ENCODE measurements at regions not wholly inside any gene's neighbourhood (a gene's known extent, or its start where the extent isn't known, plus 50 kb on each side); places are given as distances from the start of the nearest gene placed in this dataset.
A peak's percentile ranks its signal among the peaks of the same experiment; 100 is the strongest.

GRCh38 chr13:76292726-76293125 is 593.5 kb downstream of the KCTD12 start:
- Histone ChIP-seq H3K9ac (ENCODE audit: insufficient read depth in 1 of 2, low read length in 2 of 2) (no peak overlapping the region), H3K36me3 (ENCODE audit: control insufficient read depth in 4 of 4, insufficient read depth in 4 of 4, low read length in 4 of 4) (no peaks in the 10 kb centered on the region), H3K27ac (ENCODE audit: low read depth in 1 of 2, low read length in 1 of 2) (no peak overlapping the region), H3K9me3 (ENCODE audit: control insufficient read depth in 4 of 4, insufficient read depth in 3 of 4, low read length in 3 of 4) (no peaks in the 10 kb centered on the region), H3K4me1 (ENCODE audit: control insufficient read depth in 5 of 5, insufficient read depth in 5 of 5, low read length in 5 of 5) (peaks cover 0 to 3% (median 0%) of the 10 kb centered on the region in 5 donors), H3K27me3 (ENCODE audit: control insufficient read depth in 3 of 3, insufficient read depth in 3 of 3, low read length in 2 of 3) (no peaks in the 10 kb centered on the region), H3K4me3 (no peak overlapping the region)
- TF ChIP-seq CTCF (IDR thresholded peaks at IDR 0.05; ENCODE audit: control extremely low read depth, extremely low read depth): no peak
- WGBS, 2 donors: 83 to 87% methylated on average over 3 of the region's 3 CpGs
- ATAC-seq (ENCODE audit: insufficient read depth, low FRiP score): no peak
- peak in 1 of 3 donors; percentile 13 for DNase-seq

GRCh38 chr13:76292031-76292430 is 594.2 kb downstream of the KCTD12 start:
- Histone ChIP-seq H3K9me3 (ENCODE audit: control insufficient read depth in 4 of 4, insufficient read depth in 3 of 4, low read length in 3 of 4) (no peaks in the 10 kb centered on the region), H3K4me3 (no peak overlapping the region), H3K27ac (ENCODE audit: low read depth in 1 of 2, low read length in 1 of 2) (no peak overlapping the region), H3K36me3 (ENCODE audit: control insufficient read depth in 4 of 4, insufficient read depth in 4 of 4, low read length in 4 of 4) (no peaks in the 10 kb centered on the region), H3K27me3 (ENCODE audit: control insufficient read depth in 3 of 3, insufficient read depth in 3 of 3, low read length in 2 of 3) (no peaks in the 10 kb centered on the region), H3K4me1 (ENCODE audit: control insufficient read depth in 5 of 5, insufficient read depth in 5 of 5, low read length in 5 of 5) (peaks cover 0 to 3% (median 0%) of the 10 kb centered on the region in 5 donors), H3K9ac (ENCODE audit: insufficient read depth in 1 of 2, low read length in 2 of 2) (no peak overlapping the region)
- WGBS, 2 donors: 91 to 93% methylated on average over 3 of the region's 3 CpGs
- TF ChIP-seq CTCF (IDR thresholded peaks at IDR 0.05; ENCODE audit: control extremely low read depth, extremely low read depth): no peak
- ATAC-seq (ENCODE audit: insufficient read depth, low FRiP score): no peak
- DNase-seq: no peak

GRCh38 chr13:76289558-76289957 is 596.6 kb downstream of the KCTD12 start:
- TF ChIP-seq CTCF (IDR thresholded peaks at IDR 0.05; ENCODE audit: control extremely low read depth, extremely low read depth): no peak
- H3K27me3 ChIP-seq (ENCODE audit: control insufficient read depth in 3 of 3, insufficient read depth in 3 of 3, low read length in 2 of 3): no peaks in the 10 kb centered on the region
- H3K36me3 ChIP-seq (ENCODE audit: control insufficient read depth in 4 of 4, insufficient read depth in 4 of 4, low read length in 4 of 4): no peaks in the 10 kb centered on the region
- peaks cover 0 to 2% (median 0%) of the 10 kb centered on the region in 4 donors for H3K9me3 ChIP-seq (ENCODE audit: control insufficient read depth in 4 of 4, insufficient read depth in 3 of 4, low read length in 3 of 4)
- no peak for ATAC-seq (ENCODE audit: insufficient read depth, low FRiP score)
- H3K27ac ChIP-seq (ENCODE audit: low read depth in 1 of 2, low read length in 1 of 2): no peak overlapping the region
- no peak overlapping the region for H3K4me3 ChIP-seq
- peaks cover 0 to 3% (median 0%) of the 10 kb centered on the region in 5 donors for H3K4me1 ChIP-seq (ENCODE audit: control insufficient read depth in 5 of 5, insufficient read depth in 5 of 5, low read length in 5 of 5)
- H3K9ac ChIP-seq (ENCODE audit: insufficient read depth in 1 of 2, low read length in 2 of 2): no peak overlapping the region
- peak in 2 of 3 donors; percentile 46 to 59 for DNase-seq

- Histone ChIP-seq H3K4me3 (no peak overlapping the region), H3K27ac (ENCODE audit: low read depth in 1 of 2, low read length in 1 of 2) (no peak overlapping the region), H3K4me1 (ENCODE audit: control insufficient read depth in 5 of 5, insufficient read depth in 5 of 5, low read length in 5 of 5) (peaks cover 0 to 3% (median 0%) of the 10 kb centered on the region in 5 donors), H3K9me3 (ENCODE audit: control insufficient read depth in 4 of 4, insufficient read depth in 3 of 4, low read length in 3 of 4) (peaks cover 0 to 2% (median 0%) of the 10 kb centered on the region in 4 donors), H3K36me3 (ENCODE audit: control insufficient read depth in 4 of 4, insufficient read depth in 4 of 4, low read length in 4 of 4) (no peaks in the 10 kb centered on the region), H3K9ac (ENCODE audit: insufficient read depth in 1 of 2, low read length in 2 of 2) (no peak overlapping the region), H3K27me3 (ENCODE audit: control insufficient read depth in 3 of 3, insufficient read depth in 3 of 3, low read length in 2 of 3) (no peaks in the 10 kb centered on the region)
- ATAC-seq (ENCODE audit: insufficient read depth, low FRiP score) (peak; percentile 63), DNase-seq (no peak)
- 57 to 78% methylated on average over 4 of the region's 4 CpGs for WGBS, 2 donors
- no peak for TF ChIP-seq CTCF (IDR thresholded peaks at IDR 0.05; ENCODE audit: control extremely low read depth, extremely low read depth)
These were observed 600.0 kb downstream of the KCTD12 start for GRCh38 chr13:76286178-76286577.

Measured in lung (tissue), 11 donors.